GM12874 (cell line): ENCODE measurements at regions not wholly inside any gene's neighbourhood (a gene's known extent, or its start where the extent isn't known, plus 50 kb on each side); places are given as distances from the start of the nearest gene placed in this dataset.

ENCODE experiments used
- TF ChIP-seq, protein P1 (sequence below): IDR thresholded peaks from 2 replicates; pipeline ENCODE4 v1.5.1; 2011; ENCODE audit warnings: low read depth, mild to moderate bottlenecking, control low read depth, low read length, moderate library complexity; ENCODE audit not compliant: insufficient read depth

- TF ChIP-seq, protein P1, sequence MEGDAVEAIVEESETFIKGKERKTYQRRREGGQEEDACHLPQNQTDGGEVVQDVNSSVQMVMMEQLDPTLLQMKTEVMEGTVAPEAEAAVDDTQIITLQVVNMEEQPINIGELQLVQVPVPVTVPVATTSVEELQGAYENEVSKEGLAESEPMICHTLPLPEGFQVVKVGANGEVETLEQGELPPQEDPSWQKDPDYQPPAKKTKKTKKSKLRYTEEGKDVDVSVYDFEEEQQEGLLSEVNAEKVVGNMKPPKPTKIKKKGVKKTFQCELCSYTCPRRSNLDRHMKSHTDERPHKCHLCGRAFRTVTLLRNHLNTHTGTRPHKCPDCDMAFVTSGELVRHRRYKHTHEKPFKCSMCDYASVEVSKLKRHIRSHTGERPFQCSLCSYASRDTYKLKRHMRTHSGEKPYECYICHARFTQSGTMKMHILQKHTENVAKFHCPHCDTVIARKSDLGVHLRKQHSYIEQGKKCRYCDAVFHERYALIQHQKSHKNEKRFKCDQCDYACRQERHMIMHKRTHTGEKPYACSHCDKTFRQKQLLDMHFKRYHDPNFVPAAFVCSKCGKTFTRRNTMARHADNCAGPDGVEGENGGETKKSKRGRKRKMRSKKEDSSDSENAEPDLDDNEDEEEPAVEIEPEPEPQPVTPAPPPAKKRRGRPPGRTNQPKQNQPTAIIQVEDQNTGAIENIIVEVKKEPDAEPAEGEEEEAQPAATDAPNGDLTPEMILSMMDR = no peak
Measured at GRCh38 chr5:155649666-155650065, 636.1 kb downstream of the KIF4B start.

DNA sequence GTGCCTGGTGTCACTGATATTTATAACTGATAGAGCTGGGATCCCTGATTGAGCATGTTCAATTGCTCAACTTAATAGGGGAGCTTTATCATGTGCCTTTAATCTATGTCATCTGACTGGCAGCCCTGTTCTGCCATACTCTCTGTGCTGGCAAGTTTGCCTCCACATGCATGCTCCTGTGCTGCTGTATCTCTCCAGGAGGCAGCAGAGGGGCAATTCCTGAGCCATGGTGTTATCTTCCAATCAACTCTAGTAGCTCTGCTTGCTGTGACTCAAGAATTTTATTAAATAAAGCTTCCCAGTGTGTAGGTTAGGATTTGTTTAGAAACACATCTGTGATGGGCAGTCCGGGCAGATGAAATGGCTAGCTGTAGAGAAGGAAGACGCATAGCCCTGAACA lies 642.0 kb downstream of the KIF4B start:
- TF ChIP-seq, protein P1 = no peak

- TF ChIP-seq, protein P1 = no peak
Measured at GRCh38 chr5:155661859-155662258, 648.3 kb downstream of the KIF4B start.

- TF ChIP-seq, protein P1 = no peak
Measured at GRCh38 chr5:155665361-155665760, 651.8 kb downstream of the KIF4B start.

DNA sequence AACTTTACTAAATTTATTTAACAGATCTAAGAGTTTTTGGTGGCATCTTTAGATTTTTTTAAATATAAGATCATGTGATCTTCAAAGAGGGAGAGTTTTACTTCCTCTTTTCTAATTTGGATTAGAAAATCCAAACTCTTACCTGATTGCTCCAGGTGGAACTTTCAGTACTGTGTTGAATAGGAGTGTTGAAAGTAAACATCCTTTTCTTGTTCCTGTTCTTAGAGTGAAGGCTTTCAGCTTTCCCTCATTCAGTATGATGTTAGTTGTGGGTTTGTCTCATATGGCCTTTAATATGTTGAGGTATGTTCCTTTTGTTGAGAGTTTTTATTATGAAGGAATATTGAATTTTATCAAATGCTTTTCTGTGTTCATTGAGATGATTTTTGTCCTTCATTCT lies 650.0 kb upstream of the SGCD start:
- TF ChIP-seq, protein P1 = no peak

GRCh38 chr5:155678371-155678770 lies 648.6 kb upstream of the SGCD start:
- TF ChIP-seq, protein P1 = no peak

DNA sequence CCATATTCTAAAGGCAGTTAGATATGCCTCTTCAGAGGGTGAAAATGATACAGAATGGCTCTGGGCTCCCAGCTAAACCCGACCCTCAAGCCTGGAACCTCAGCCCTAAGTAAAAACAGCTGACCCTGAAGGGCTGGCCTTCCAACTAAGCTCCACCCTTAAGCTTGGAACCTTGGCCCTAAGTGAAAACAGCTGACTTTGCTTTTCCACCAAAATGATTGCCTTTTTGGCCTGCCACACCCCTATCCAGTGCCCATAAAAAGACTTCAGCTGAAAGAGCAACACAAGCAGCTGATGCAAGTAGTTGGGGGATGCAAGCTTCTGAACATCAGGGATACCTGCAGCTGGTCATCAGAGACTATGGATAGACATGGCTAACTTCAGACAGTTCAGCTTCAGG lies 647.4 kb upstream of the SGCD start:
- TF ChIP-seq, protein P1 = no peak

- TF ChIP-seq, protein P1 = no peak
Measured at GRCh38 chr5:155684417-155684816, 642.5 kb upstream of the SGCD start.
